Heart right ventricle (tissue), 16 donors: ENCODE measurements at regions not wholly inside any gene's neighbourhood (a gene's known extent, or its start where the extent isn't known, plus 50 kb on each side); places are given as distances from the start of the nearest gene placed in this dataset.

ENCODE experiments used
- ATAC-seq, 8 donors: fragments of 200-7000 bp; cut with Tn5 transposase; one replicate each; pipeline ENCODE4 v1.9.1; 2020; ENCODE audit warnings: mild to moderate bottlenecking in 8 of 8, moderate library complexity in 8 of 8, moderate number of reproducible peaks in 1 of 8
- DNase-seq, 2 donors: peaks; one replicate each; pipeline ENCODE4 v3.0.0-alpha.2; 2020
- H3K27ac ChIP-seq, 10 donors: fragments of 200-600 bp; sonication (generic) in 2 of 10; one replicate each; pipeline versions ENCODE4 v1.5.0 to v1.8.0; 2020 to 2022; ENCODE audit warnings: mild to moderate bottlenecking in 3 of 10
- H3K27me3 ChIP-seq, 7 donors: fragments of 200-600 bp; one replicate each; pipeline ENCODE4 v1.8.0; 2021 to 2022; ENCODE audit warnings: mild to moderate bottlenecking in 2 of 7
- H3K36me3 ChIP-seq, 9 donors: fragments of 200-600 bp; sonication (generic) in 1 of 9; one replicate each; pipeline versions ENCODE4 v1.5.0 to v1.8.0; 2020 to 2022; ENCODE audit warnings: mild to moderate bottlenecking in 2 of 9
- H3K4me1 ChIP-seq, 9 donors: fragments of 200-600 bp; sonication (generic) in 1 of 9; one replicate each; pipeline versions ENCODE4 v1.5.0 to v1.8.0; 2020 to 2022; ENCODE audit warnings: mild to moderate bottlenecking in 4 of 9
- H3K4me3 ChIP-seq, 10 donors: fragments of 200-600 bp; sonication (generic) in 2 of 10; one replicate each; pipeline versions ENCODE4 v1.5.0 to v1.8.0; 2020 to 2022; ENCODE audit warnings: mild to moderate bottlenecking in 7 of 10, moderate library complexity in 2 of 10
- H3K9me3 ChIP-seq, 11 donors: fragments of 200-600 bp in 10 of 11; sonication (generic) in 2 of 11; one replicate each; pipeline versions ENCODE4 v1.5.0 to v1.8.0; 2013 to 2022; ENCODE audit warnings: mild to moderate bottlenecking in 2 of 11, control low read depth in 1 of 11, moderate library complexity in 1 of 11
- CTCF ChIP-seq, 9 donors: fragments of 200-600 bp; sonication (generic) in 2 of 9; IDR thresholded peaks; one replicate each; pipeline versions ENCODE4 v1.5.0 to v1.8.0; 2021 to 2022; ENCODE audit warnings: antibody characterized with exemption in 9 of 9, mild to moderate bottlenecking in 5 of 9, moderate library complexity in 1 of 9
- WGBS, 2 donors: extraction: QIAGEN DNeasy Blood & Tissue Kit; methylation state at CpG; one replicate each; pipeline ENCODE4 v1.1.7; 2013; ENCODE audit warnings: inconsistent platforms in 1 of 2; 5-methylcytosine and 5-hydroxymethylcytosine counted together
- intact Hi-C, 10 donors: fragments of 100-400 bp; cut with DNase I; formaldehyde crosslinking; loops; one replicate each; pipeline versions ENCODE4 v1.11.1 to v1.14.2; 2022
- donor health status: Arrhythmogenic right ventricular cardiomyopathy.
- donor health status: ischemic (EF 13 %, LVEDD 7.1; RV severe dilation, severe dysfunction).
- donor health status: healthy with polysubstance abuse.
- donor health status: DM: no; HTN: yes; CAD: no.
- donor health status: DM: no; HTN: no; CAD: no.
- donor health status: ischemic (EF 25% LVEDD 6.9; RV normal size, moderate dysfunction).
- donor health status: ischemic (EF 25% LVEDD 5.7; RV mildly dilated, moderate dysfunction).
- donor health status: healthy.
- donor health status: DM: yes; HTN: yes; CAD: no.
- donor health status: Ischemic cardiomyopathy.
- donor health status: ischemic (EF 35%, LVEDD 5.7; RV mildly dilated, moderate dysfunction).
- donor health status: nonischemic (EF 11% LVEDD 7.7; RV severe dilation, severe dysfunction).
- donor health status: DM: yes; HTN: yes; CAD: no.
- donor health status: PGD.
- donor health status: ischemic (EF 29% LVEDD 5.4; RV normal size, mild dysfunction).
- donor health status: nonischemic (EF 23%, LVEDD 6.1; RV moderate dilation, normal function).

GRCh38 chr15:36468746-36469145, 110.7 kb upstream of the CDIN1 start:
- DNase-seq (no peak), ATAC-seq (peak in 2 of 8 donors; percentile 50 to 52)
- WGBS, 2 donors, result 58 to 62% methylated on average over 5 of the region's 5 CpGs
- Histone ChIP-seq H3K27ac (no peak overlapping the region), H3K9me3 (peaks cover 0 to 2% (median 0%) of the 10 kb centered on the region in 11 donors), H3K27me3 (no peaks in the 10 kb centered on the region), H3K4me1 (no peaks in the 10 kb centered on the region), H3K36me3 (no peaks in the 10 kb centered on the region), H3K4me3 (no peak overlapping the region)
- no peak for TF ChIP-seq CTCF (IDR thresholded peaks at IDR 0.05)
- intact Hi-C loops, result no loop called here

GRCh38 chr15:36469311-36469966, 110.0 kb upstream of the CDIN1 start:
- Histone ChIP-seq H3K27ac (no peak overlapping the region), H3K9me3 (no peaks in the 10 kb centered on the region), H3K4me3 (no peak overlapping the region), H3K27me3 (no peaks in the 10 kb centered on the region), H3K36me3 (no peaks in the 10 kb centered on the region), H3K4me1 (no peaks in the 10 kb centered on the region)
- ATAC-seq (no peak), DNase-seq (no peak)
- WGBS, 2 donors, result 61 to 64% methylated on average over 7 of the region's 7 CpGs
- intact Hi-C loops, result no loop called here
- no peak for TF ChIP-seq CTCF (IDR thresholded peaks at IDR 0.05)

- no peak for ATAC-seq
- no peak overlapping the region for H3K4me3 ChIP-seq
- no peak overlapping the region for H3K27ac ChIP-seq
- H3K27me3 ChIP-seq, result no peaks in the 10 kb centered on the region
- H3K4me1 ChIP-seq, result no peaks in the 10 kb centered on the region
- H3K36me3 ChIP-seq, result no peaks in the 10 kb centered on the region
- H3K9me3 ChIP-seq, result no peaks in the 10 kb centered on the region
- TF ChIP-seq CTCF (IDR thresholded peaks at IDR 0.05), result no peak
- WGBS, 2 donors, result 80 to 91% methylated on average over 3 of the region's 3 CpGs
- intact Hi-C loops, result no loop called here
- DNase-seq, result no peak
Observed at GRCh38 chr15:36472672-36473071, 106.8 kb upstream of the CDIN1 start.

DNA sequence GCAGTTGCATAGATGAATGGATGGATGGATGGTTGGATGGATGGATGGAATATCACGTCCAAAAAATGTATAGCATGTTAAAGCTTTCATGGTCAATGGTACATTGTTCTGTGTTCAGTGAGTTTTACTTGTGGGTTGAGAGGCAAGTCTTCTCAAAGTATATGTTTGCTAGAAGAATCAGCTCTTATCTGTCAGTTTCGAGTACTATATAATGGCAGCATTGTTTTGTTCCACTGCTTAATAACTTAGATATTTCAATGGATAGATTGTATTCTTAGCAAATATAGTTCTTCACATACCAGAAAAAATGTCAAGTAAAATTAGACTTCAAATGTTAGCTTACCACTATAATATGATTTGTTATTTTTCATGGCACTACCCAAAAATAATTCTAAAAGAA, 100.9 kb upstream of the CDIN1 start:
- Histone ChIP-seq H3K27ac (no peak overlapping the region), H3K27me3 (no peaks in the 10 kb centered on the region), H3K9me3 (no peaks in the 10 kb centered on the region), H3K4me1 (no peaks in the 10 kb centered on the region), H3K36me3 (no peaks in the 10 kb centered on the region), H3K4me3 (no peak overlapping the region)
- WGBS, 2 donors, result 67 to 74% methylated on average over 2 of the region's 2 CpGs
- ATAC-seq, result no peak
- no peak for DNase-seq
- intact Hi-C loops, result no loop called here
- no peak for TF ChIP-seq CTCF (IDR thresholded peaks at IDR 0.05)
